Common myeloid progenitor, CD34-positive (primary cell): ENCODE measurements at regions not wholly inside any gene's neighbourhood (a gene's known extent, or its start where the extent isn't known, plus 50 kb on each side); places are given as distances from the start of the nearest gene placed in this dataset.
A peak's percentile ranks its signal among the peaks of the same experiment; 100 is the strongest.
"Not testable (repeated sequence)": the region's sequence is repeated elsewhere in the genome, so short reads cannot be mapped to it uniquely, and the experiment has no call there.

Source experiments
- CTCF ChIA-PET: fragments of 350-600 bp; sonication (Branson Sonifier 250); formaldehyde crosslinking; loops from one replicate; lab custom pipeline; 2021; ENCODE audit warnings: antibody characterized with exemption; lab: Charles Lee
- POLR2A ChIA-PET: fragments of 350-600 bp; sonication (Branson Sonifier 250); formaldehyde crosslinking; loops from one replicate; lab custom pipeline; 2021; ENCODE audit warnings: antibody characterized with exemption; lab: Charles Lee
- DNase-seq, 3 donors: peaks; one replicate each; pipeline versions ENCODE4 v3.0.0 to v3.0.0-alpha.2; 2013
- H3K27ac ChIP-seq, 2 experiments: 1 replicate in 1 of 2; 2 replicates in 1 of 2; pipeline ENCODE4 v1.7.0; 2013; ENCODE audit warnings: inconsistent platforms in 2 of 2, low read length in 2 of 2, mild to moderate bottlenecking in 2 of 2, low read depth in 1 of 2, moderate library complexity in 1 of 2; ENCODE audit not compliant: severe bottlenecking in 2 of 2, insufficient read depth in 1 of 2, poor library complexity in 1 of 2
- H3K27me3 ChIP-seq, 5 experiments: replicated peaks in 2 of 5; 1 replicate in 3 of 5; 2 replicates in 2 of 5; pipeline versions ENCODE4 v1.6.1 to v1.7.0; 2013; ENCODE audit warnings: low read length in 4 of 5, mild to moderate bottlenecking in 2 of 5, moderate library complexity in 2 of 5, inconsistent platforms in 1 of 5; ENCODE audit not compliant: insufficient read depth in 5 of 5, control insufficient read depth in 4 of 5
- H3K36me3 ChIP-seq, 4 experiments: 1 replicate in 2 of 4; 2 replicates in 2 of 4; pipeline versions ENCODE4 v1.6.1 to v1.7.0; 2013; ENCODE audit warnings: low read length in 3 of 4, control low read depth in 1 of 4, mild to moderate bottlenecking in 1 of 4; ENCODE audit not compliant: control insufficient read depth in 4 of 4, insufficient read depth in 4 of 4
- H3K4me1 ChIP-seq, 4 experiments: 1 replicate in 3 of 4; 2 replicates in 1 of 4; pipeline versions ENCODE4 v1.6.1 to v1.7.1; 2013; ENCODE audit warnings: low read length in 3 of 4, mild to moderate bottlenecking in 3 of 4, control low read depth in 1 of 4, inconsistent platforms in 1 of 4, moderate library complexity in 1 of 4; ENCODE audit not compliant: control insufficient read depth in 4 of 4, insufficient read depth in 4 of 4; ENCODE audit errors: control extremely low read depth in 1 of 4
- H3K4me3 ChIP-seq, 7 experiments: 1 replicate in 4 of 7; 2 replicates in 3 of 7; pipeline versions ENCODE4 v1.5.1 to v1.7.0; 2013; ENCODE audit warnings: mild to moderate bottlenecking in 7 of 7, low read length in 6 of 7, moderate library complexity in 6 of 7, inconsistent platforms in 2 of 7, low read depth in 2 of 7, control low read depth in 1 of 7; ENCODE audit not compliant: insufficient read depth in 4 of 7, control insufficient read depth in 1 of 7; ENCODE audit errors: extremely low read depth in 1 of 7
- H3K9me3 ChIP-seq, 5 experiments: 1 replicate in 4 of 5; 2 replicates in 1 of 5; pipeline versions ENCODE4 v1.6.1 to v1.7.1; 2013; ENCODE audit warnings: low read length in 4 of 5, mild to moderate bottlenecking in 2 of 5, inconsistent platforms in 1 of 5, low read depth in 1 of 5, moderate library complexity in 1 of 5; ENCODE audit not compliant: control insufficient read depth in 4 of 5, insufficient read depth in 2 of 5; ENCODE audit errors: control extremely low read depth in 1 of 5
- WGBS: methylation state at CpG from one replicate; pipeline ENCODE4 v1.1.5; 2013; ENCODE audit not compliant: insufficient coverage; 5-methylcytosine and 5-hydroxymethylcytosine counted together

- H3K4me3 ChIP-seq = no peak overlapping the region
- no peaks in the 10 kb centered on the region for H3K27me3 ChIP-seq
- POLR2A ChIA-PET = no interaction called here
- no peaks in the 10 kb centered on the region for H3K9me3 ChIP-seq
- no peak for DNase-seq
- no CpG with 5 or more reads among the region's 2 CpGs for whole genome bisulfite sequencing
- CTCF ChIA-PET = no interaction called here
- no peak overlapping the region for H3K27ac ChIP-seq
- no peaks in the 10 kb centered on the region for H3K36me3 ChIP-seq
- H3K4me1 ChIP-seq = no peaks in the 10 kb centered on the region
Observed at GRCh38 chr10:9939716-9940115, 1078.0 kb upstream of the CELF2 start.

GRCh38 chr10:9944690-9945089, 1073.0 kb upstream of the CELF2 start:
- no peaks in the 10 kb centered on the region for H3K27me3 ChIP-seq
- ChIA-PET CTCF (no interaction called here), POLR2A (no interaction called here)
- no peak overlapping the region for H3K27ac ChIP-seq
- no peaks in the 10 kb centered on the region for H3K4me1 ChIP-seq
- H3K36me3 ChIP-seq = no peaks in the 10 kb centered on the region
- no peak overlapping the region for H3K4me3 ChIP-seq
- no peak for DNase-seq
- no peaks in the 10 kb centered on the region for H3K9me3 ChIP-seq

- 100% methylated on average over 1 of the region's 2 CpGs for WGBS
- H3K4me3 ChIP-seq = no peak overlapping the region
- H3K4me1 ChIP-seq = no peaks in the 10 kb centered on the region
- POLR2A ChIA-PET = no interaction called here
- H3K9me3 ChIP-seq = no peaks in the 10 kb centered on the region
- H3K36me3 ChIP-seq = no peaks in the 10 kb centered on the region
- DNase-seq = no peak
- no peak overlapping the region for H3K27ac ChIP-seq
- CTCF ChIA-PET = no interaction called here
- H3K27me3 ChIP-seq = no peaks in the 10 kb centered on the region
Observed at GRCh38 chr10:9950070-9950469, 1067.6 kb upstream of the CELF2 start.

GRCh38 chr10:9951481-9952257, 1066.0 kb upstream of the CELF2 start:
- no CpG with 5 or more reads among the region's 1 CpG for WGBS

GRCh38 chr10:9957351-9957750, 1060.3 kb upstream of the CELF2 start:
- Histone ChIP-seq H3K4me1 (no peaks in the 10 kb centered on the region), H3K36me3 (no peaks in the 10 kb centered on the region), H3K9me3 (no peaks in the 10 kb centered on the region), H3K4me3 (no peak overlapping the region), H3K27me3 (no peaks in the 10 kb centered on the region), H3K27ac (no peak overlapping the region)
- ChIA-PET POLR2A (no interaction called here), CTCF (no interaction called here)
- peak in 1 of 3 donors; percentile 27 for DNase-seq
- WGBS = no CpG with 5 or more reads among the region's 1 CpG

More at GRCh38 chr10:9951481-9952257, 1066.0 kb upstream of the CELF2 start:
- Histone ChIP-seq H3K4me1 (no peaks in the 10 kb centered on the region), H3K4me3 (no peak overlapping the region), H3K27me3 (no peaks in the 10 kb centered on the region), H3K27ac (no peak overlapping the region), H3K9me3 (no peaks in the 10 kb centered on the region), H3K36me3 (no peaks in the 10 kb centered on the region)
- CTCF ChIA-PET = no interaction called here
- peak; percentile 5 to 49 (median 40) for DNase-seq
- POLR2A ChIA-PET = interaction anchor here (0.6 kb wide), 1 partner anchor 45 kb away, joined by 4 read pairs; no protein-coding TSS in a partner anchor

GRCh38 chr10:9957876-9958275, 1059.8 kb upstream of the CELF2 start:
- POLR2A ChIA-PET, CTCF ChIA-PET, H3K27ac ChIP-seq, H3K4me1 ChIP-seq, DNase-seq, H3K4me3 ChIP-seq, H3K9me3 ChIP-seq, H3K36me3 ChIP-seq, H3K27me3 ChIP-seq: not testable (repeated sequence)
- 96% methylated on average over 6 of the region's 6 CpGs for WGBS

GRCh38 chr10:9965341-9965740, 1052.3 kb upstream of the CELF2 start:
- POLR2A ChIA-PET = no interaction called here
- WGBS = no CpG with 5 or more reads among the region's 2 CpGs
- CTCF ChIA-PET = no interaction called here

More at GRCh38 chr10:9965341-9965740, 1052.3 kb upstream of the CELF2 start:
- Histone ChIP-seq H3K9me3 (no peaks in the 10 kb centered on the region), H3K4me3 (no peak overlapping the region), H3K4me1 (no peaks in the 10 kb centered on the region), H3K36me3 (no peaks in the 10 kb centered on the region), H3K27me3 (no peaks in the 10 kb centered on the region), H3K27ac (no peak overlapping the region)
- DNase-seq = no peak
